ENCODE measurements at regions not wholly inside any gene's neighbourhood (a gene's known extent, or its start where the extent isn't known, plus 50 kb on each side); places are given as distances from the start of the nearest gene placed in this dataset.

GRCh38 chr1:55480029-55480795, 265.0 kb upstream of the USP24 start:
- no peak for DNase-seq
- in situ Hi-C loops (cut with MboI; ENCODE audit: low pct_unique_long_range_greater_than_20kb, low sequenced_read_pairs), result no loop called here

GRCh38 chr1:55478742-55479141, 263.6 kb upstream of the USP24 start:
- peak; percentile 23 for DNase-seq
- in situ Hi-C loops (cut with MboI; ENCODE audit: low pct_unique_long_range_greater_than_20kb, low sequenced_read_pairs), result no loop called here

- in situ Hi-C loops (cut with MboI; ENCODE audit: low pct_unique_long_range_greater_than_20kb, low sequenced_read_pairs), result no loop called here
- DNase-seq, result no peak
Measured at GRCh38 chr1:55477953-55478352, 262.8 kb upstream of the USP24 start.

GRCh38 chr1:55476445-55477015, 261.4 kb upstream of the USP24 start:
- no peak for DNase-seq
- in situ Hi-C loops (cut with MboI; ENCODE audit: low pct_unique_long_range_greater_than_20kb, low sequenced_read_pairs), result no loop called here

GRCh38 chr1:55474168-55474786, 259.1 kb upstream of the USP24 start:
- in situ Hi-C loops (cut with MboI; ENCODE audit: low pct_unique_long_range_greater_than_20kb, low sequenced_read_pairs), result no loop called here
- DNase-seq, result peak; percentile 18

- DNase-seq, result no peak
- in situ Hi-C loops (cut with MboI; ENCODE audit: low pct_unique_long_range_greater_than_20kb, low sequenced_read_pairs), result no loop called here
Measured at GRCh38 chr1:55473661-55474060, 258.5 kb upstream of the USP24 start.

GRCh38 chr1:55472784-55473183, 257.6 kb upstream of the USP24 start:
- DNase-seq, result no peak
- in situ Hi-C loops (cut with MboI; ENCODE audit: low pct_unique_long_range_greater_than_20kb, low sequenced_read_pairs), result no loop called here

- in situ Hi-C loops (cut with MboI; ENCODE audit: low pct_unique_long_range_greater_than_20kb, low sequenced_read_pairs), result no loop called here
- no peak for DNase-seq
Measured at GRCh38 chr1:55472115-55472514, 257.0 kb upstream of the USP24 start.

- DNase-seq, result no peak
- in situ Hi-C loops (cut with MboI; ENCODE audit: low pct_unique_long_range_greater_than_20kb, low sequenced_read_pairs), result no loop called here
Measured at GRCh38 chr1:55468142-55468795, 253.1 kb upstream of the USP24 start.

- DNase-seq, result no peak
- in situ Hi-C loops (cut with MboI; ENCODE audit: low pct_unique_long_range_greater_than_20kb, low sequenced_read_pairs), result no loop called here
Measured at GRCh38 chr1:55466921-55467320, 251.8 kb upstream of the USP24 start.

- no peak for DNase-seq
- in situ Hi-C loops (cut with MboI; ENCODE audit: low pct_unique_long_range_greater_than_20kb, low sequenced_read_pairs), result no loop called here
Measured at GRCh38 chr1:55466373-55466772, 251.2 kb upstream of the USP24 start.

GRCh38 chr1:55464550-55464949, 249.4 kb upstream of the USP24 start:
- in situ Hi-C loops (cut with MboI; ENCODE audit: low pct_unique_long_range_greater_than_20kb, low sequenced_read_pairs), result no loop called here
- no peak for DNase-seq

- DNase-seq, result no peak
- in situ Hi-C loops (cut with MboI; ENCODE audit: low pct_unique_long_range_greater_than_20kb, low sequenced_read_pairs), result no loop called here
Measured at GRCh38 chr1:55463814-55464475, 248.8 kb upstream of the USP24 start.

- in situ Hi-C loops (cut with MboI; ENCODE audit: low pct_unique_long_range_greater_than_20kb, low sequenced_read_pairs), result no loop called here
Measured at GRCh38 chr1:55457874-55458273, 242.7 kb upstream of the USP24 start.

GRCh38 chr1:55456971-55457370, 241.8 kb upstream of the USP24 start:
- in situ Hi-C loops (cut with MboI; ENCODE audit: low pct_unique_long_range_greater_than_20kb, low sequenced_read_pairs), result no loop called here
- no peak for DNase-seq

More at GRCh38 chr1:55457874-55458273, 242.7 kb upstream of the USP24 start:
- no peak for DNase-seq

- DNase-seq, result no peak
- in situ Hi-C loops (cut with MboI; ENCODE audit: low pct_unique_long_range_greater_than_20kb, low sequenced_read_pairs), result no loop called here
Measured at GRCh38 chr1:55448261-55448660, 233.1 kb upstream of the USP24 start.

GRCh38 chr1:55447488-55447887, 232.3 kb upstream of the USP24 start:
- in situ Hi-C loops (cut with MboI; ENCODE audit: low pct_unique_long_range_greater_than_20kb, low sequenced_read_pairs), result no loop called here
- no peak for DNase-seq

- in situ Hi-C loops (cut with MboI; ENCODE audit: low pct_unique_long_range_greater_than_20kb, low sequenced_read_pairs), result no loop called here
- no peak for DNase-seq
Measured at GRCh38 chr1:55446351-55446750, 231.2 kb upstream of the USP24 start.

GRCh38 chr1:55445416-55445815, 230.3 kb upstream of the USP24 start:
- DNase-seq, result no peak
- in situ Hi-C loops (cut with MboI; ENCODE audit: low pct_unique_long_range_greater_than_20kb, low sequenced_read_pairs), result no loop called here

- DNase-seq, result no peak
- in situ Hi-C loops (cut with MboI; ENCODE audit: low pct_unique_long_range_greater_than_20kb, low sequenced_read_pairs), result no loop called here
Measured at GRCh38 chr1:55444667-55445066, 229.5 kb upstream of the USP24 start.
